NCI-H226 (cell line): ENCODE measurements at regions not wholly inside any gene's neighbourhood (a gene's known extent, or its start where the extent isn't known, plus 50 kb on each side); places are given as distances from the start of the nearest gene placed in this dataset.

Source experiments
- DNase-seq: peaks from one replicate; pipeline ENCODE4 v3.0.0-alpha.2; 2015

DNA sequence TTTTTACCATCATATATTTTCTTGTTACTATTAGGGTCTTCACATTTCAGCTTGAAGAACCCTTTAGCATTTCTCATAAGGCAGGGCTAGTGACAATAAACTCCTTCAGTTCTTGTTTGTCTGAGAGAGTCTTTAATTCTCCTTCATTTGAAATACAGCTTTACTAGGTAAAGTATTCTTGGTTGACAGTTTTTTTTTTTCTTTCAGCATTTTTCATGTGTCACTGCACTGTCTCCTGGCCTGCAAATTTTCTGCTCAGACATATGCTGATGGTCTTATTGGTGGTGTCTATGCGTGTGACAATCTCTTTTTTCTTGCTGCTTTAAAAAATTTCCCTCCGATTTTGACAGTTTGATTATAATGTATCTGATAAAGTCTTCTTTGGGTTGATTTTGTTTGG, 399.9 kb downstream of the SH3GL2 start:
- DNase-seq, result no peak

DNA sequence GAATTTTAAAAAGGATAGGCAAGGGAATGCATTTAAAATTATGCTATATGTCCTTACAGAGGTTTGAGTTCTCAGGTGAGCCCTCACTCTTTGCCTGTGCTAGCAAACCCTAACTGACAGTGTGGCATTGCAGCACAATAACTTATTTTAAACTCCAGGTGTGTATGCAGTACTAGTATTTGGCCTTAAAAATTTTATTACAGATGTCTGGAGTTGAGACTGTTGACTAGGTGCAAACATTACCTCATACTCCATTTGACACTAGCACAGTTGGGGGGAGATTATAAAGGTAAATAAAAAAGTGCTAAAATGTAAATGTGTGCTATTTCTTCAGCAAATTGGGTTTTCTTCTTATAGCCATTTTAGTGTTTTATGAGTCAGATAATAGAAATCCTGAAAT, 407.7 kb downstream of the SH3GL2 start:
- no peak for DNase-seq

DNA sequence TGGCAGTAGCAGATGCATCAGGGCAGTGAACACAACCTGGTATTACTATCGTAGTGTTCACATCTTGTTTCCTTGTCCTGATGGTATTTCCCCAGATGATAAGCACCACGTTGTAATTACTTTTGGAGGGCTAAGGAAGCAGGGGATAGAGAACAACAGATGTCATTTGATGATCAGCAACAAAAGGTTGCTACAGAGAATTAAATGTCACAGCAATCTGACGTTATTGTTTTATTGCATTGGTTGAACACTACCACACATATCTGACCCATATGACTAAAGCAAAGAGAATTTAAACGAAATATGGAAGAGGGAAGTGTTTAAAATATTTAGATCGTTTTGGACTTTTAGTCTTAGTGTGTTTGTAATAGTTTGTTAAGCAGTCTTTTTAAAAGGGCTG, 408.3 kb downstream of the SH3GL2 start:
- no peak for DNase-seq

DNA sequence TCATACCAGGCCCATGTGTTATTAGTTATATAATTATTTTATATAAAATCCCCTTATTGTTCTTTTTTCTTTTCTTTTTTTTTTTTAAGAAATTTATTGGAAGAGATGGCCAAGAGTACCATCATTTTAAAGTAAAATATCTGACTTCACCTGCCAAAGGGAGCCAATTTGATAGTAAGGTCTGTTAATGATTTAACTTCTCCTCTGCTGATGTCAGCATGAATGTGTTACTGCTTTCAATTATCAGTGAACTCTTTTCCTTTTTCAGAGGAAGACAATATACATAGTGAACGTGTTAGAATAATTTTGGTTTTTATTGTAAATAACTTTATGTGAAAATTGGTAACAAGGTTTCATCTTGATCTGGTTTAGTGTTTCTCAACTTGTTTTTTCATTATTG, 409.6 kb downstream of the SH3GL2 start:
- DNase-seq, result no peak

DNA sequence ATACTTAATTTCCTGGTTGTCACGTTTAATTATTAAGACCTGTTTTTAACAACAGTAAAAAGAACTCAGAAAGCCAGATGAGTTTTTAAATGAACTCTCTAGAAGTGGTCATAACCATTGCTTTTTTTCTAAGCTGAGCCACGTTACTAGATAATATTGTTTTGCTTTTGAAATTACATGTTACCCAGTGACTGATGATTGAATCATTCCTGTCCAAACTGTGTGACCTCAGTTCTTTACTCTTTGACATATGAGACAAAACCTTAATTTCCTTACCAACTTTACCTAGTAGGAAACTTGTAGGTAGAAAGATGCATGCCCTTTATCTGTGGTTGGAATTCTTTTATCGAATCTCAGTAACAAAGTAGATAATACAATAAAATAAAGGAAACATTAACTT, 411.7 kb downstream of the SH3GL2 start:
- no peak for DNase-seq

DNA sequence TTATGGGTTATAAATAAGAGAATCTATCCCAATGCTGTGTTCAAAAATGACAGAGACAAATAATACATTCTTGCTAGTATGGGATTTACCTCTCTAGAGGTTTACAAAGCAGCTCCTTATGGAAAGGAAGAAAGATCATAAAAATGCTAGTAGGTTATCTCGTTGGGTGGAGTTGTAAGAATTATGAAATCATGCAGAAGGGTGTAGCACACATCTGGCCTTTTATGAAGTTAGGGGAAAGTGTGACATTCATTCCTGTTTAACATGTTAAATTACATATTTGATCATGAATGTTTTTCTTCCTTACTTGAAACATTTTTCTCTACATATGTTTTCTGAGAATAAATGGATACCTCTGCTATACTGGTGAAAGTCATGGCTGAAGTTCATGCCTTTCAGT, 414.2 kb downstream of the SH3GL2 start:
- DNase-seq, result no peak

DNA sequence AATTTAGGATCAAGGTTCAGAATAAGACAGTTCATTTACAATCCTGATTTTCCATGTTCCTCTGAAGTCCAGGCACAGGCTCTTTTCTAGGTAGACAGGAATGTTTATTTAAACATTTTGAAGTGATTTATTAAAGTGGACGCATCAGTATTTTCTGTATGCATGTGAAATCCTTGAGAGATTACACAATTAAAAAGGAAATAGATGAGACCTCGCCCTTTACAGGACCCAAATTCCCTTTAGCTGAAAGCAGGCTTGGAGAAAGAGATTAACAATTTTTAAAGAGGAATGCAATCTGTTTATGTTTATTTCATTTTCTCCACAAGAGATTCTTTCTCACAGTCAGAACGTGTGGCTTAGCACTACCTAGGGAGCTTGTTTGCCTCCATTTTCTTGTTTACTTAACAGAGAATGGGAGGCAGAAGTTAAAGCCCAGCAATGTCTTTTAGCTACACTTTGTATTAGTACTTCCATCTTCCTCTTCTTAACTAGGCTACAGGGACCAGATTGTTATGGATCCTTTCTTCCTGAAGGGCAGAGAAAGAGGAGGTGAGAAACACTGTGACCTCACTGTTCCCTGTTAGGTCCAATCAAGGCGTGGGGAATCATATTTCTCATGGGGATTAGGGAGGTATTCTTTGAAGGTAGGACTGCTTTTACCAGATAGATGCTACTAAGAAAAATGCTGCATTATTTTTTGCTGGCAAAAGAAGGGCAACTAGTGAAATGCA, 416.0 kb downstream of the SH3GL2 start:
- no peak for DNase-seq

DNA sequence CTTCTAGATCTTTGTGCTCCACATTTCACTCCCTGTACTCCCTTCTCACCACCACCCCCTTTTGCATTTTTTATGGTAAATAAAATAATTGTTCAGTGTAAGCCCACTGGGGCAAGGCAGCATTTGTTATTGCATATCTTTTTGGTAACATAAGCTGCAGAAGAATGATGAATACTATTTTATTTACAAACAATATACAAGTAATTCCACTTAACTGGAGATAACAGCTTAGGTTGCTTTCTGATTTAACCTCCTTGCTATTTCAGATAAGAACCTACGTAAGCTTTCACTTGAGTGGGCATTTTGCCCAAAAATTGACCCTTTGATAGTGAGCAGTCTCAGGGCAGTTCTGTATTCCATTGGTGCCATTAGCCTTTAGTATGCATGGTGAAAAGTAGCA, 417.9 kb downstream of the SH3GL2 start:
- DNase-seq, result no peak

DNA sequence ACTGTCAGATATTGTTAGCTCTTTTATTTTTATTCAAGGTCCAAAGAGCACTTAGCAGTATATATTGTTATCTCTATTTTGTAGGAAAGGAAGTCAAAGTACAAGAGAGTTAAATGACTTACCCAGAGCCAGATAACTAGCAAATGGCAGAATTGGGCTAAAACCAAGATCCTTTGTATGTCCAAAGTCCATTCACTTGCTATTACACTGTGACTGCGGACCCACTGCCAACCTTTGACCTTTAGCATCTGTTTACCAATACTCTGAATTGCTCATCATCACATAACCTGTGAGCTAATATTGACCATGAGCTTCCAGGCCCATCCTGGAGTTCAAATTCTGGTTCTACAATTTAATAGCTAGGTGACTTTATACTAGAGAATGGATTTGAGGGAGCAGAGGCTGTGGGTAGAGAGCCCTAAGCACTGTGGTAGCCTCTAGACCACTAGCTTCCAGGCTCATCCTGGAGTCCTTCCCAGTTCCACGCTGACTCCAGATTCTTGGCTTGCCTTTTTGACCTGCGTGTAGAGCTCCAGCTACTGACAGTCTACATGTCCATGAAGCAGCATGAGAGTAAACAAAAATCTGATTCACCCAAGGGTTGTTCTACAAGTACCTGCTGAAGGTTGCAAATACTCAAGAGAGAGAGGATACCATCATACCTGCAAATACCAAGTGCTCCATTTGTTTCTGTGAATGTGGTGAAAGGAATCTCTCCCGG, 424.0 kb downstream of the SH3GL2 start:
- no peak for DNase-seq

DNA sequence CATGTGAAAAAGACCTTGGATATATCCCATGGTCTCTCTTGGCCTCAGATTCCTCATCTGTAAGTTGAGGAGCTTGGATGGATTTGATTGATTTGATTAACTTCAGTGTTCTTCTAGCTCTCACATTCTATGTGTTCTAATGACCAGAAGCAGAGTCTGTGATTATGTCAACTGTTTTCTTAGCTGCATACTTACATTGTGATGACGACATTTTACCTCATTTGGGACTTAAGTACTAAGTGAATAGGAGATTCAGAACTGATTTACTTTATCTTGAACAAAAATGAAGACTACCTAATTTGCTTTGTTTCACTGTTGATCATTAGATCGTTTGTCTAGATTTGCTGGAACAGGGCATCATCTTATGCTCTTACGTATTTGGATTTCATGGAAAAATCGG, 427.7 kb downstream of the SH3GL2 start:
- DNase-seq, result no peak

DNA sequence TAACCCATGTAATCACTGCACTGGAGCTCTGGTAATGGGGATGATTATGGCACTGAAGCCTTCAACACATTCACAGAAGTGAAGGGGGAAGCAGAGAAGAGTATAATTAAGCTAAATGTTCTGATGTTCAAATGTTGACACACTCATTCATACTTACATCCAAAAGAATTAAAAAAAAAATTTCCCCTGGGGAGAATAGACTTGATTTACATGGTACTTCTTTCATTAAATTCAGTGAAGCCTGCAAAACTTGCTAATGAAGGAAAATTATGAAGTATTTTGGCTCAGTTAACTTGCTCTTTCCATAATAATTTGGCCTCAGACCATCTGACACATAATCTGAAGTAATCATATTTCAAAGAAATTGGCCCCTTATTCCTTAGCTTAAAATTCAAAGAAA, 428.8 kb downstream of the SH3GL2 start:
- DNase-seq, result no peak

DNA sequence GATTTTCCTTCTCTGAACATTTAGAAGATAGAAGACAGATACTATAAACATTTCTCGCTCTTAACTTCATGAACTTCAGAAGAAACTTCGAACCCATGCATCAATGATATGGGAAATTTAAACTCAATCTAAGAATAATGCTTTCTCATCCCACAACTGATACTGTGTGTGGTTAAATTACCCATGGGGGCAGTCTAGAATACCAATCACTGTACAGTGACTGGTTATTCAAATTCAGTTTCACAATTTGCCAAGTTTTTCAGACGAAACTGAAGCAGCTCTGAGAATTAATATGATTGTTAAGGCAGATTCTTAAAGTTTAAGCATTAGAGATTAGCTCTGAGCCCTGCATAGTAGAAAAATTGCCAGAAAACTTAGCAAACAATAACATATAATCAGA, 431.0 kb downstream of the SH3GL2 start:
- no peak for DNase-seq

DNA sequence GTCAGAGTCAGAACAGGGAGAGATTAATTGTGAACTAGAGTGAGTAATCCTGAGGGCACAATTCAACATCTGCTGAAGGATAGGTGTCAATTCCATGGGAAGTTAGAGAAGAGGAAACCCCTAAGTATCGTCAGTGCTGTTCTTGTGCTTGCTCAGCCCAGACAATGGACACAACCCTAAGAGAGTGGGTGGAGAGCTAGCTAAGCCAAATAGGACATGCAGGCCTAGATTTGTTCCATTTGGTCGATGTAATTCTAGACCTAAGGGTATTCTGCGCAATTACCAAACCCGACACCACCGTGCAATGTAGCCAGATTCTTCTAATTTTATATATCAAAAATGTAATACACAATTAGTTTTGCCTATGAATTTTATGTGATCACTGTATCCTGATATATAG, 431.6 kb downstream of the SH3GL2 start:
- DNase-seq, result no peak

DNA sequence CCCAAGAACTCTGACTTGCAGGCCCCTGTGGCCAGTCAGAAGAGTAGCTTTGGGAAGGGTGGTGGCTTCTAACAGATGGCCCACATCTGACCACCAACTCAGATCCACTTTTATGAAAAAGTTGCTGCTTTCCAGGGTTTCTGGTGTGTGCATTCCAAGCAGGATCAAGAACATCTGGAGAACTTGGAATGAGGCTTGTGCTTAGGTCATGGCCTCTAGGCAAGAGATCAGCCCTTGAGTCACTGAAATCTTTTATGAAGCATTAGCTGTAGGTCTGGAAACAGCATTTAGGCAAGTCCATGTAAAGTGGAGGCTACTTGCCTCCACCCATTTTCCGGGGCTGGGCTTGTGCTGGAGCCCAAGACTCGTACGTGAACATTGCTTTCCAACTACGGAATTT, 433.3 kb downstream of the SH3GL2 start:
- DNase-seq, result no peak

DNA sequence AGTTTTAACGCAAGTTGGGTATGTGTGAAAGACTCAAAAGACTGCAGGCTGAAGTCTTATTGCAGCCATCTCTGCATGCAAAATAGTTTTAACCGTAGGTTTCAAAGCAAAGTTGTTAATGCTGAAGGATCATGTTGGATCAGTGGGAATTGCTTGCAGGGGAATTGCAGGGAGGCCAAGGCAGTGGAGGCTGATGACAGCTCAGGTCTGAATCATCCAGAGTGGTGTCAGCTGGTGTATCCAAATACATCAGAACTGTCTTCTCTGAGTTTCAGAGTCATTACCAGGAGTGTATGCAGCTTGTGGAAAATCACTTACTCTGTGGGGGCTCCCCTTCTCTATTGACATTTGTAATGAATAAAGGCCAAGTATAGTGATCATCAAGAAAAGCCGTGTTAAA, 435.7 kb downstream of the SH3GL2 start:
- DNase-seq, result peak; percentile 25

DNA sequence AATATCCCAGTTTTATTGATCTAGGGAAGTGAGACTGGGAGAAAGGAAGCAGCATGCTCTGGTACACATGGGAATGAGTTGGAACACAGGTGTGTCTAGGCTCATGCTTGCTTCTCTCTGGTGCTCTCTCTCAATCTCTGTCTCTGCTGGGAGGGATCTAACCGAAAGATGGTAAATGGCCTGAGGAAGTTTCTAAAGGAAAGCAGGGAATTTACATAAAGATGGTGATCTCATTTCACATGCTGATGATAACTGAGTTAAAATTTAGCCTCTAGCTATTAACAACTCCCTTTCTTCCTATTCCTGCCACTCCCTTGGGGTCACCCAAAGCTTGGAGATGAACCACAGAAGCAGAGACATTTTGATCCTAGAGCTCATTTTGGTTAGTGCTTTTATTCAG, 436.2 kb downstream of the SH3GL2 start:
- no peak for DNase-seq

DNA sequence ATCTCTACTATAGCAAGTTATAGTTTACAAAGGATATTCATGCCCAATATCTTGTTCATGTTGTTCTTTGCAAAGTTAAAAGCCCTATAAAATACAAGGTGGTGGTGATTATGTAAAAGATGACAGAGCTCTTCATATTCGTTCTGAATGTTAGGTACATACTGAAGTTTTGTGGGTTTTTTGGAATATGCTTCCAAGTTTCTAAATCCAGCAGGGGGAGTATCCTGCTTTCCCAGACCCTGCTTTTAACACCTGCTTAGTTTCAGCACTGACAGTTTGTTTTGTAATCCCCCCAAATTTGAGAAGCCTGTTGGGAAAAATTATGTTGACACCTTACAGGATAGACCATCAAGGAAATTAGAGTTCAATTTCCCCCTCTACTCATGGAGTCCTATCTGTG, 438.3 kb downstream of the SH3GL2 start:
- no peak for DNase-seq

DNA sequence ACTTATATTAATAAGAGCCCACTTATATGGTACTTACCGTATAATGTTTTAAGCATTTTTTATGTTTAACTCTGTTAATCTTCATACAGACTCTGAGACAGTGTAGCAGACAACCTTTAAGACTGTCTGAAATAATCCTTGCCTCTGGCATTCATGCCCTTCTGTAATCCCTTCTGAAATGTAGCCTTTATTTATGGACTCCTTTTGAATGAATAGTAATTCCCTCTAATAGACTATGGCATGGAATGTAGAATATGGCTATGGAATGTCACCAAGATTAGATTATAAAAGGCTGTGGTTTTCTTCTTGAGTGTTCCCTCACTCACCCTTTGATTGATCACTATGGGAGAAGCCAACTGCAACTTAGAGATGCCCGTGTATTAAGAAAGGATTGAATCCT, 439.4 kb downstream of the SH3GL2 start:
- no peak for DNase-seq

DNA sequence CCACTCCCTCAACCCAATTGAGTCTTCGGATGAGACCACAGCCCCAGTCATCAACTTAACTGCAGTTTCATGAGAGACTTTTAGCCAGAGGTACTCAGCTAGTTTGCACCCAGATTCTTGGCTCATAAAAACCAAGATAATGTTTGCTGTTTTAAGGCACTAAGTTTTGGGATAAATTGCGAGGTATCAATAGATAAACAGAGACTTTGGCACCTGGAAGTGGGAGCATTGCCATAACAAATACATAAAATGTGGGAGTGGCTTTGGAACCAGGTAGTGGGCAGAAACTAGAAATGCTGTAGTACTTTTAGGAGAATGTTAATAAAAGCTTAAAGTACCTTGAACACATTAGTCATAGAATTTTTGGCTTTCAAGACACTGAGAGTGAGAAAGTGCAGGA, 439.8 kb downstream of the SH3GL2 start:
- no peak for DNase-seq

DNA sequence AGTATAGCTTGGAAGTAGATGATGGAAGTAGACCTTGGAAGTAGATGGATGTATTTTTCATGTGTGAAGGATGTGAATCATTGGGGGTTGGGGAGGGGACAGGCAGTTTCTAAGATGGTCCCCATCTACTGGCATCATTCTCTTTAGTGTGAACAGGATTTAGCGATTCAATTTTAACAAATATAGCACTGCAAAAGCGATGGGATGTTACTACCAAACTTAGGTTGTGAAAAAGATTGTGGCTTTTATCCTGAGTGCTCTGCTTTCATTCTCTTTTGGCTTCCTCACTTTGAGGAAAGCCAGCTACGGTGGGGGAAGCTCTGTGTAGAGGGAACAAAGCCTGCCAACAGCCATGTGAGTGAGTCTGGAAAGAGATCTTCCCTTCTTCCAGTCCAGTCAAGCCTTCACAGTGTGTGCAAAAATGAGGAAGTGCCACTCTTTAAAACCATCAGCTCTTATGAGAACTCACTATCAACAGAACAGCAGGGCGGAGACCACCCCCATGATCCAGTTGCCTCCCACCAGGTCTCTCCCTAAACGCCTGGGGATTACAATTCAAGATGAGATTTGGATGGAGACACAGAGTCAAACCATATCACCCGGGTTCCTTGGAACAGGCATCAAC, 441.4 kb downstream of the SH3GL2 start:
- no peak for DNase-seq

DNA sequence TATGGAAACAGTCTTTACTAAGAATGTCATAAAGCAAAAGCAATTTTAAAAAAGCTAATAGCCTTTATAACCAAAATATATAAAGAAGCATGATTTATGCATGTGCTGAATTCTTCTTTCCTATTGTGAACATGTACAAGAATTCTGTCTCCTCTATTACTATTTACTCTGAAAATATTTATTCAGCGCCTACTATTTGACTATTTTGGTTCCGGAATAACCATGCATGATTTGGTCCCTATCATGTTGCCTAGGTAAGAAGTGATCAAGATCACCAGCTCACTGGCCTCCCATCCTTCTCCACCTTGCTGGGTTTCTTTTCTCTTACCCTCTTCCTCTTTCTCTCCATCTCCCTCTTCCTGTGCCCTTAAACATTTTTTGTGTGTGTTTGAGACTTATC, 443.8 kb downstream of the SH3GL2 start:
- DNase-seq, result no peak

DNA sequence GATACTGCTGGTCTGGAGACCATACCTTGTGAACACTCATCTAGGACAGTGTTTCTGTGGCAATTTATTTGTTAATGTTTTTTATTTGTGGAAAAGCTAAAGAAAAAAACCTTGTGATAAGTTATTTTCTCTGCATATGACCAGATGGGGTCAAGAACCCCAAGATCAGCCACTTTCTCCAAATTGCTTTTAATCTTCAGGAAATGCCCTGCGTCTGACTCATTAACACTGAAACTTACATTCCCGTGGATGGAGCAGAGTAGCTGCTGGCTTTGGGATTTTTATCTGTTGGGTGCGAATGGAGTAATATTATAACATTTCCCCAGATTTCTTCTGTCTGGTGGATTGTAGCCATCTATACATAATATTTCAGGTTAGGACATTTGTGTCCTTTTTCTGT, 444.5 kb downstream of the SH3GL2 start:
- peak; percentile 57 for DNase-seq

DNA sequence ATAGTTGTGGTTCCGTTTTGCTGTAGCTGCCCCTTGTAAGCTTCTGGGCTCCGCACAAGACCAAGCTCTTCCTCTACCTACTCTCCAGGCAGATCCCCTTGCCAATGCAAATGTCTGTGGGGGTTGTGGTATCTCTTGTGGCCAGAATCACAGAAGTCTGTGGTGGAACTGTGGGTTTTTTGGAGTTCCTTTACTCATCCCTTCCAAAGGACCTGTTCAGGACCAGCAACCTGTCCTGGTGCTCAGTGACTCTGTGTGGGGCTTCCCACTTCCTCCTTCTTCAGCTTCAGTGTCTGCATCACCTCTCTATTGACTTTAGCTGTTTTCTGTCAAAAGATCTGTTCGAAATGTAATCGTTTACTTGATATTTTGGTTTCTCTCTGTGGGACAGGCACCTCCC, 441.3 kb upstream of the ADAMTSL1 start:
- no peak for DNase-seq

DNA sequence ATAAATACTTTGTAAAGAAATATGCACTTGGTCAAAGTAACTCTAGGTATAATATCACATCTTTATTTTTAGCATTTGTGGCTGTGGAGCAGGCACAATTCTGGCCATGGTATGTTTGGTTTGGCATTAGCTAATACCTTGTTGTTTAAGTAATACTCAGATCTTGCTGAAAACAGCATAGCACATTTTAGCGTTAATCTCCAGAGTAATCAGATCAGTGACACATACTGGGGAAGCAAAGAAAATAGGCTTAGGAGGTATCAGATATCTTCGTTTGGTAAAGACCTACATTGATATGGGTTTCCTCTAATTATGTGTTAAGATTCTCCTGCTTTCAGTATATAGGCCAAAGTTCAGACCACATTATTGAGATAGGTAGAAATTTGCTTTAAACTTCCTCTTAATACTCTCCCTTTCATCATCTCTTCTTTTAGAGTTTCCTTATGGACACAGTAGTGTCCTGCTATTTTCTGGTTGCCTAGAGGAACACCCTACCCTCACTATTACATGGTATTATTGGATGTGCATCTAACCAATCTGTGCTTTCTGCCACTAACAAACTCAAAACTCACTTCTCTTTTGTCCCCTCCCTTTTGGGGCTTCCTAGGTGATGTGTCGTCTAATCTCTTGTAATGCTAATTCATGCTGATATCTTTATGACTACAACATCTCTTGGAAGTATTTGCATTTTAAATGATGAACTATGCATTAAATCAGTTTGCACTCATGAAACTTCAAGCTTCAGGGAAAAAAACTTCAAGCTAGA, 437.3 kb upstream of the ADAMTSL1 start:
- DNase-seq, result no peak
